ENCODE measurements at regions not wholly inside any gene's neighbourhood (a gene's known extent, or its start where the extent isn't known, plus 50 kb on each side); places are given as distances from the start of the nearest gene placed in this dataset.
"Not testable (repeated sequence)": the region's sequence is repeated elsewhere in the genome, so short reads cannot be mapped to it uniquely, and the experiment has no call there.

DNA sequence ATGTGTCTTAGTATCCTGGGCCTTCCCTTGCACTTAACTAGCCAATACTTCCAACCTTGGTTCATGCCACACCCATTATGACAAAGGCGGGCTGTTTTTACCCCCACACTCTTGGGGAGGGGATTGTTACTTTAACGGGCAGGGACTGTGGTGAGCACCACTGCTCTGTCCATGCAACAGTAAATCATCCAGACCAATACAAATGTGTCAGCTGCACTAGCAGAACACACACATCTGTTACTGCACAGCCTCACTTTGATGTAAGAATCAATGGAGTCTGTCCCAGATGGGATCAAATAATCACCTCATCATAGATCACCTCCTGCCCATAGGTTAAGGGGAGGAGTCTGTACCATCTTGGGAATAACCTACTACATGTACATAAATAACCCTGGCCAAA lies 58.1 kb downstream of the NPAP1 start:
- DNase-seq: no peak

DNA sequence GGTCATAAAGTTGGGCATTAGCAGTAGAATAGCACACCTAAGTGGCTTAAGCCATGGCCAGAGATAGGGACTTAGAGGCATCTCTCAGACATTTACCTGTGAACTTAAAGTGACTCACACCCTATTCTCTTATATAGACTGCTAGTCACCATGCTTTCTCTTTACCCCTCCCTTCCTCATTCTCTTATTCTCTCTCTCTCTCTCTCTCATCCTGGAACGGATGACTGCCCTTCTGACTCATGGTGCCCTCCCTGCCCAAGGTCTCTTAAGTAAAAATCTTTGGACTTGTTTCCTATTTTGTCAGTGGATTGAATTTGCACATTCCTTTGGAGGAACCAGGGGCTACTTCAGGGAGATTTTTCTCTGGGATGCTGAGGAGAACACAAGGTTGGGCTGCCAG lies 58.8 kb downstream of the NPAP1 start:
- no peak for DNase-seq

DNA sequence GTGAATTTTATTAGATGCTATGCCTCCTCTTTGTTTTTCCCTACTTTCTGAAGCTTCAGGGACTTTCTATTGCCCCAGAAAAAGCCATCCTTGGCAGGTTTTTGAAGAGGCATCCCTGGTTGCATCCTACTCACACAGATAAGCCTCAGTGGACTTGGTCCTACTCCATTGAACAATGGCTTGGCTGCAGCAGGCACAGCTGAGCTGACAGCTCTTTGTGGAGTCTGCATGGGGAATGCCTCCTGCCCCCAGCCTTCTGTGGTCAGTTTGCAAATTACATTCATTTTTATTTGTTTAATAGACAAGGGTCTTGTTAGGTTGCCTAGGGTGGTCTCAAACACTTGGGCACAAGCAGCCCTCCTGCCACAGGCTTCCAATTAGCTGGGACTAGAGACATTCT lies 69.7 kb downstream of the NPAP1 start:
- DNase-seq: no peak

DNA sequence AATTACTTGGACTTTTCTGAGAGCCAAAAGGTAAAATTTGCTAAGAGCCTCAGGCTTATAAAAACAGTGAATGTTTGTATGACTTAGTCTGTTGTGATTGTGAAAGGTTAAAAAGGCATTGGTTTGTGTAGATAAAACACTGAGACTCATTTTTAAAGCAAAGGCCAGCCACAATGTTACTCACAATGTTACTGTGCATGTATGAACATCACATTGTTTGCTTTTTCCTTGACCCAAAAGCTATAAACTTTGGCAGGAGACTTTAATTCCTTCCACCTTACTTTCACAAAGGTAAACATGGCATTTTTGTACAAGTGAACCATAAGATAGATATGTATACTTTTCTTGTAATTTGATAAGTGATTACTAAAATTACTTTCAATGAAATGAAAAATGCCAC lies 70.5 kb downstream of the NPAP1 start:
- no peak for DNase-seq

DNA sequence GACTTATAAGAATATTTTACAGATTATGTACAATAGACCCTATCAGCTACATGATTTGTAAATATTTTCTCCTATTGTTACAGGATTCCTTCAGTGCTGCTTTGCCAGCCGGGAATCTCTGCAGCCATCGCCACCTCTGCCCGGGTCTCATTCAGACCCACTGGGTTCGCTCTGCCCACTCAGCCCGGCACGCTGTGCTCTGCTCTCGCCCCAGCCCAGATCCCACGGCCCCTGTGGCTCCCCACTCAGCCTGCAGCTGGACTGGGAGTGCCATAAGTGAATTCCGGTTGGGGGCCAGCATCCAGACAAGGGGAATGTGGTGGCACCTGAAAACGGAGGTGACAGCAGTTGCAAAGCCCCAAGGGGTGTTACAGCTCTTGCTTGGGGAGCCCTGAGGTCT lies 71.8 kb downstream of the NPAP1 start:
- no peak for DNase-seq

DNA sequence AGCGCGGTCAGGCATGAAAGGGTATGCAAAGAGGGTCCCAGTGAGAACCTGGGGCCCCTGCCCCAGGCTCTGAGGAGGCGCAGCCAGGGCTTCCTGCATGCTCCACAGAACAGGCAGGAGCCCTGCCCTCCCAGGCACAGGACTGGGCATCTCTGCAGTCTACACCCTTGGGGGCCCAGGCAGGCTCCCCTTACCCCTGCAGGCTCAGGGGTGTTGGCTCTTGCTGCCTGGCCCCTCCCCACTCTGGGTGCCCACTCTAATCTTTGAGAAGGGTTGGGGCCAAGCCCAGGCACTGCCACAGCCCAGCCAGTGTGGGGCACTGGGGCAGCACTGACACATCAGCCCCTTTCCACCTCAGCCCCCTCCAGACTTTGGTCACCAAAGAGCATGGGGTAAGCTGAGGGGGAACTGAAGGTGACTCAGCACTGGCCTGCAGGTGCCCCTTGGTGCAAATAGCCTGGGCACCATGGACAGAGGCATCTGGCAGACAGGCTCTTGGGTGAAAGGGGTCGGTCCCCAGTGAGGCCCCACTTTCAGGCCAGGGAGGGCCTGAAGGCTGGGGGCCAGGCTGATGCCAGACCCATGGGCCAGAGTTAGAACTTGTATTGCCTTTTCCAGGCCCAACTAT lies 73.4 kb downstream of the NPAP1 start:
- no peak for DNase-seq

DNA sequence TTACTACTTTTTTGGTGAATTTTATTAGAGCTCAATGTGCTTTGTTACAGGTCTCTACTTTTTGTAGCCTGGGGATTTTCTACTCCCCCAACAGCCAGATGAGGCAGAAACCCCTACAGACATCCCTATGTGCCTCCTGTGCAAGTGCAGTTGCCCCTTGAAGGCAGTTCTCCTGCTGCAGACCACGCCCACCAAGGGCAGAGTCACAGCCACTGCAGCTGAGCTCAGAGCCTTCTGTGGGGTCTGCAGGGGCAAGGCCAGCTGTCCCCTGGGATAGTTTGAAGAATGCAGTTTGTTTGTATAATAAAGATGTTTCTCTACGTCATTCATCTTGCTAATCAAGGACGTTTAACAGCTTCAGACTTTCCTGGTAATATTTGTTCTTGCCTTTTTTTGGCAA lies 76.8 kb downstream of the NPAP1 start:
- no peak for DNase-seq

DNA sequence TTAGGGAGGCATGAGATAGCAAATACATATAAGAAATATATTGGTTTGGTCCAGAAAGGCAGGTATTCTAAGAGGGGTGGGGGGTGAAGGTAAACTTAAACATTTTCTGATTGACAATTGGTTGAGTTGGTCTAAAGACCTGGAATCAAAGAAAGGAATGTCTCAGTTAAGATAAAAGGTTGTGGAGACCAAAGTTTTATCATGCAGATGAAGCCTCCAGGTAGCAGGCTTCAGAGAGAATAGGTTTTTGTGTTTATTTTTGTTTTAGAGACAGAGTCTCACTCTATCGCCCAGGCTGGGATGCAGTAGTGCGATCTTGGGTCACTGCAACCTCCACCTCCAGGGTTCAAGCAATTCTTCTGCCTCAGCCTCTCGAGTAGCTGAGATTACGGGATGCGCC lies 80.5 kb downstream of the NPAP1 start:
- no peak for DNase-seq

DNA sequence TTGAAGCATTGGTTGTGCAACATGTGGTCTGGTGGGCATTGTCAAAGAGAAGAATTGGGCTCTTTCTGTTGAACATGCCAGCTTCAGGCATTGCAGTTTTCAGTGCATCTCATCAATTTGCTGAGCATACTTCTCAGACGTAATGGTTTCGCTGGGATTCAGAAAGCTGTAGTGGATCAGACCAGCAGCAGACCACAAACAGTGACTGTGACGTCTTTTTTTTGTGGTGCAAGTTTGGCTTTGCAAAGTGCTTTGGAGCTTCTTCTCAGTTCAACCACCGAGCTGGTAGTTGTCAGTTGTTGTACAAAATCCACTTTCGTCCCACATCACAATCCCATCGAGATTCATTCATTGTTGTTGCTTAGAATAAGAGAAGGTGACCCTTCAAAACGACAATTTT lies 84.5 kb downstream of the NPAP1 start:
- no peak for DNase-seq

DNA sequence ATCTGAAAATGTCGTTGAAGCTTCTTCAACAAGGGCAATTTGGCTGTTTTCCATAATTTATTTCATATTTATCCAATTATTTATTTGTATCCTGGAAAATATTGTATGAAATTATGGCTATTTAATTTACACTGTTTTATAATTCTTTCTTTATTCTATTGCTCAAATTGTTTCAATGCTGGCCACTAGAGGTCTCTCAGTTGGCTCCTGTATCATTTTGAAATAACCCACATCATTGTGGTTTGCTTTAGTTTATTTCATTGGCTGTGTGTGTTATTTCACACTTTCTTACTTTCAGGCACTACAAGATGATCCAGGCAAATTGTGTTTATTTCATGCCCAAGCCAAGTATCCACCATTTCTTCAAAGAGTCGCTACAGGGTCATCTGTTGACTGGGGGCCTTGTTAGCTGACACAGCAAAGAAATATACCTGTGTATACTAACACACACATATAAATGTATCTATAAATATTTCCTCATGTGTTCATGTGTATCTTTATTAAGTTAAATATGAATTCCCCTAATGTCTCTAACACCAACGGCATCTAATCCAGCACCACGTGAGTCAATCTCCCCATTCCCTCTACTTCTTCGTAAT lies 86.2 kb downstream of the NPAP1 start:
- DNase-seq: peak; percentile 24

DNA sequence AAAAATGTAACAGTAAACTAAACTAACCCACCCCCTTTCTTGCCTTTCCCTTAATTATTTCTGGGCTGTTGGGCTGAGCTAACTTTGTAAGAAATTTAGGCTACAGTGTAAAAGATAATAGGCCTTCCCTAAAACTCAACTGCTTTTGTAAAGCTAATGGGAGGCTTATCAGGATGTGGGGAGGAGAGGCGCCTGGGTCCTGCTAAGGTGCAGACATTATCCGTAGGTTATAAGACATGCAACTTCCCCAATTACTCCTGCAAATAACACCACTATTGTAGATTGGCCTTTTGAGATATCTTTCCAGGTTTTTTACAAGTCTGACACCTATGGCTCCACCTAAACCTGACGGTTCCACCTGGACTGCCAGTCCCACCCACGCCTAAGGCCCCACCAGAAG lies 88.3 kb downstream of the NPAP1 start:
- DNase-seq: no peak

DNA sequence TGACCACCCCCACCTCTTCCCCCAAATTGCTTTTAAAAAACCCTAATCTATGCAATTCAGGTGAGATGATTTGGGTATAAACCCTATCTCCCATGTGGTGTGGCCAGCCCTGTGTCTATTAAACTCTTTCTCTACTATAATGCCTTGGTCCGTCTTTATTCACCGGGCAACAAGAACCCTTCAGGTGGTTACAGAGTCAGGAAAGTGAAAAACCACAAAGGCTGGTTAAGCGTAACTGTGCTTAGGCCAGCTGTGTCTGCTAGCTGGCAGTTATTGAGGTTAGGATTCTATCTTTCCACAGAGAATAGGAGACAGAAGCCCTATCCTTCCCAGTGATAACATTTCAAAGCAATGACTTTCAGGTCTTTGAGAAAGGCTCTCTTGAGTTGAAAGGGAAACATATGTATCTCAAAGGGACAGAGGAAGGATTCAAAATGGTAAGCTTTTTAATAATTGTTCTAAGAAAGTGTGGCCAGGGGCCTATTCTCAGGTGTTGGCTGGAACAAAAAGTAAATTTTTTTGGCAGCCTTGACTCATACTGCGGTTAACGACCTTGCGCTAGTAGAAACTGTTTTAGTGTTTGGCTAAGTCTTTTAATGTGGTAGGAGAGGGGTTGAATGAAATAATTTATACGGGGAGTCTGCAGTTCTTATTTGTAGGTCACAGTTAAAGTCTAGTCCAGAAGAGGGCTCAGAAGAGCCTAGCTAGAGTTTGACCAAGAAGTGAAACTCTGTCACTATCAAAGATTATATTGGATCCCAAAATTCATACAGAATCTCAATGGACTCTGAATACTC lies 89.0 kb downstream of the NPAP1 start:
- no peak for DNase-seq

DNA sequence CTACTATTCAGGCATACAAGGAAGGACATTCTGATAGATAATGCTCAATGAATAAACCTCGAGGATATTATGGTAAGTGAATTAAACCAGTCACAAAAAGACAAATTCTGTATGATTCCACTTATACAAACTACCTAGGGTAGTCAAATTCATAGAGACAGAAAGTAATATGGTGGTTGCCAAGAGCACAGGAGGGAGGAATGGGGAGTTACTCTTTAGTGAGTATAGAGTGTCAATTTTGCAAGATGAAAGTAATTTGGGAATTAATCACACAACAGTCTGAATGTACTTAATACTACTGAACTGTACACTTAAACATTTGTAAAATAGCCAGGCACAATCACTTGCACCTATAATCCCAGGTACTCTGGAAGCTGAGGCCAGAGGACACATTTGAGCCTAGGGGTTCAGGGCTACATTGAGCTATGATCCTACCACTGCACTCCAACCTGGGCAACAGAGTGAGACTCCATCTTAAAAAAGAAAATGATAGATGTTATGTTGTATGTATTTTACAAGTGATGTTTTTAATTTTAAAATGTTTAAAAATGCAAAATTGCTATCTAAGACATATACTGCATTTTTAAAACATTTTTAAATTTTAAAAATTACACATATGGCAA lies 91.0 kb downstream of the NPAP1 start:
- DNase-seq: no peak

DNA sequence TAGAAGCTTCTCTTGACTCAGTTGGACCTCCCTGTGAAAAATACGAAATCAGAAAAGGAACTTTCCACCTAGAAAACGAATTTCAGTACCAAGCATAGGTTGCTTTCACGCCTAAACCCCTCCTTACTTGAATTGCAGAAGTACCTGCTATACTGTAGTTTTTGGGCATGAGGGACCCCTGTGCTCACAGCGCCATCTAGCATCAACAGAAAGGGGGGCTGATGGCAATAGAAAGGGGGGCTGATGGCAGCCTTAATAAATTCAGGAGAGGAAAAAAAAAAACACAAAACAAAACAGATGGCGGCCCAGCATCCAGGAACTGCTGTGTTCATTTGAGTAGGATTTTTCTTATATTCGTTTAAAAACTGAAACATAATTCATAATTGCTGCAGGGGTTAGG lies 96.7 kb downstream of the NPAP1 start:
- no peak for DNase-seq

DNA sequence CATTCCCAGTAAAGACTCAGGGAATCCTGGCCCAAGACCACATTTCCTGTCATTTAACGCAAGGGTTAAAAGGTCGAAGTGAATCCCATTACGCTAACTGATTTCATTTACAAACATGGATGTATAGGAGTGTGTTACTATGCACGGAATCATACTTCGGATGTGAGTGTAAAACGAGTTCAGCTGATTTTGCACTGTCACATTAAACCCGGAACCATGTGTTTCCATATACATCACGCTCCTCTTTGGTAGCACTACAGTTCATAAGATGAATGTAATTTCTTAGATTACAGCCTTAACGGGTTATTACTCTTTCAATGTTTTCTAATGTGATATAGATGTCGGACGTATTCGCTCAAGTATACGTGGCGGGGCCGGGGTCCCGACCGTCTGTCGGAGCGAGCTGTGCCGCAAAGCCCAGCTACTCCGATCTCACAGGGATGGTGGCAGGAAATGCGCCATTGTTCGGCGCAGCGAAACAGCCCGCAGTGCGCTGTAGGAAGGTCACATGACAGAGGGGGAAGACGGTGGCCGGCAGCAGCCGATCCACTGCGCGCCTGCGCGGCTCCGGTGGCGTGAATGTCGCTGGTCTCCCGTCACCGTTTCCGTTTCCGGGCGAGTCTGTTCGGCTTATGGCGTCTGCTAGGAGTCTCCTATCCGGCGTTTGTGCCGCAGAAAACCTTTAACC lies 97.3 kb downstream of the NPAP1 start:
- DNase-seq: peak; percentile 85

DNA sequence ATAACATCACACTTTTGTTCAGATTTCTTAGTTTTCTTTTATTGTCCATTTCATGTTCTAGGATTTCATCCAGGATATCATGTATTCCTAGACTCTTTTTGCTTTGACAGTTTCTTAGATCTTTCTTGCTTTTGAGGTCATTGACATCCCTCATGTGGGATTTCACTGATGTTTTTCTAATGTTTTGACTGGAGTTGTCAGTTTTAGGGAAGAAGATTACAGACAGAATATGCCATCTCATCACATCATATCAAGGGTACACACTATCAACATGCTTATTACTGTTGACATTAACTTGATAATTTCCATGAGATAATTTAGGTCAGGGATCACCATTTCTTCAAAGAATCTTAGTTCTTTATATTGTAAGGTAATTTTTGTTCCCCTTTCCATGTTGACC lies 101.7 kb downstream of the NPAP1 start:
- DNase-seq: no peak

DNA sequence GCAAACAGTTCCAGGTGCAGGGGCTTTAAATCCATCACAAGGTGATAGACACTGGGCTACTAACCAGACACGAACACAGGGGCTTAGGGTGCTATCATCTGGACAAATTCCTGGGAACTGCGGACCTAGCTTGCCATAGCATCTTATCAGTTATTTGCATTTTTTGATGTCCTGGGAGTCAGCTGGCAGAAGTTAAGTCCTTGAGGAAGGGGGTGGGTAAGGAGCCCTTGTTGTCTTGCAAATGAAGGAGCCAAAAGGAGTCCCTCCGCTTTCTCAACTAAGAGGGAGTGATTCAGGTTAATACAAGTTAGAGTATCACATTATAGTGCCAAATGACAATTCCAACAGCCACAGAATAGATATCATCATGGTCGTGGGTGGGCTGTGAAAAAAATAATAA lies 108.9 kb downstream of the NPAP1 start:
- DNase-seq: no peak

DNA sequence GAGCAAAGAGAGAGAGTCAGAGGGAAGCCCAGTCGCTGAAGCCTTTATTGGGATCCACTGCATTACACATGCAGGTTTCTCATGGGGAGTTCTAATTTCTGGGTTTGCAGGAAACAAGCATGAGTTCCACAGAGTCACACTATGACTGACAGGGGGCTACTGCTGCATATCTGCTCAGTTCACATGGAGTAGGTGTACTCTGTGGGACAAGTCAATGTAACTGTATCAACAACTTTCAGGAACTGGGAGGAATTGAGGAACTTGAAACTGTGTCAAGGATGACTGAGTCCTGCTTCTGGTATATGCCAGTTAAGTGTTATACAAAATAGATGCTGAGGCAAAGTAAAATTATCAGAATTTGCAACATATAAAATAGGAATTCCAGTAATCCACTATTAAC lies 110.8 kb downstream of the NPAP1 start:
- DNase-seq: no peak

DNA sequence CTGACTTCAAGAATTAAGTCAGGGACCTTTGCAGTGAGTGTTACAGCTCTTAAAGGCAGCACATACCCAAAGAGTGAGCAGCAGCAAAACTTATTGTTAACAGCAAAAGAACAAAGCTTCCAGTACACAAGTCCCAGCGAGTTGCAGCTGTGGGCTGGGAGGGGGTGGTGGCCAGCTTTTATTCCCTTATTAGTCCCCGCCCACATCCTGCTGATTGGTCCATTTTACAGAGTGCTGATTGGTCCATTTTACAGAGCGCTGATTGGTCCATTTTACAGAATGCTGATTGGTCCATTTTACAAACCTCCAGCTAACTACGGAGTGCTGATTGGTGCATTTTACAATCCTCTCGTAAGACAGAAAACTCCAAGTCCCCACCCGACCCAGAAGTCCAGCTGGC lies 127.0 kb downstream of the NPAP1 start:
- DNase-seq: not testable (repeated sequence)

DNA sequence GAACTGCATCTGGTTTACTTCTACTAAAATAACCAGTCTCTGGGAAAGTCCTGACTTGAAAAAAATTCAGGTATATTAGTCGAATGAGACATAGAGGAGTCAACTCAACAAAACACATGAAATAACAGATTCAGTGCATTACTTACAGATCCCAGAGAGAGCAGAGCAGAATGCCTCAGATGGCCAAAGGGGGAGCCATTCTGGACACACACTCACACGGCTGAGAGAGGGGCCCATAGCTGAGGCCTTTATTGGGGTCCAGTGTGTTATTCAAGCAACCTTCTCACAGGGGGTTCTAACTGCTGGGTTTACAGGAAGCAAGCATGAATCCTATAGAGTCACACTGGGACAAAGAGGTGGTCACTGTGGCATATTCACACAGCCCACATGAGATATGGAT lies 135.1 kb upstream of the SNRPN start:
- no peak for DNase-seq

DNA sequence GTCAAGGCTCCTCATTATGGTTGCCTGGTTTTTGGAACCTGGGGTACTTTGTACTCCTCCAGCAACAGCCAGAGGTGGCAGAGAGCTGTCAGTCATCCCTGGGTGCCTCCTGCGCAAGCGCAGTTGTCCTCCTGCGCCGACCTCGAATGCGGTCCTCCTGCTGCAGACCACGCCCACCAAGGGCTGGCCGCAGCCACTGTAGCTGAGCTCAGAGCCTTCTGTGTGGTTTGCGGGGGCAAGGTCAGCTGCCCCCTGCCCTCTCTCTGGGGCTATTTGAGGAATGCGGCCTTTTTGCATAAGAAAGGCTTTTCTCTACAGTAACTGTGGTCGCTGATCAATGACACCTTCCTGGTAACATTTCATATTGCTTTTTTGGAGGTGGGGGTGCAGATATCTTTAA lies 131.3 kb upstream of the SNRPN start:
- no peak for DNase-seq

DNA sequence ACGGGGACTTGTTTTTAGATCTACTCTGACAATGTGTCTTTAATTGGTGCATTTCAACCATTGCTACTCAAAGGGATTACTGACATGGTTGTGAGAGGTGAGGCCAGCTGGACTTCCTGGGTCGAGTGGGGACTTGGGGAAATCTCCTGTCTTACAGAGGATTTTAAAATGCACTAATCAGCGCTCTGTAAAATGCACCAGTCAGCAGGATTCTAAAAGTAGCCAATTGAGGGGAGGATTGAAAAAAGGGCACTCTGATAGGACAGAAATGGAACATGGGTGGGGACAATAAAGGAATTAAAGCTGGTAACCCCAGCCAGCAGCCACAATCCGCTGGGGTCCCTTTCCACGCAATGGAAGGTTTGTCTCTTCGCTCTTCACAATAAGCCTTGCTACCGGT lies 122.5 kb upstream of the SNRPN start:
- DNase-seq: no peak

DNA sequence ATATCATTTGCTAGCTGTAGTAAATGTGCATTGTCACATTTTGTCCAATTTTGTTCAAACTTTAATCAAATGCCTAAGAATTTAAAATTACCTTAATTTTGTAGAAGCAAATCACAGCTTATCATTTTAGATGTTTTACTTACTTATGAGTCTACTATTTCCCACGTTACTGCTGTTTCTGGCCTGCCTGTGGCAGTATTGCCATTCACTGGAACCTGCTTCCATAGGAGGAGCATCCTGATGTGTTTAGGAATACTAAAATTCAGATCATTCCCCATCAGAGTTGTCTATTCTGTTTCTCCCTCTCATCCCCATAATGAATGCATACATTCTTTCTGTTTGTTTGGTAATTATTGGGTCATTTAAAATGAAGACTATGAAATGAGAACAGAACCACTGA lies 119.5 kb upstream of the SNRPN start:
- no peak for DNase-seq

Data from dermis blood vessel endothelial cell (primary cell).